ENCODE measurements at regions not wholly inside any gene's neighbourhood (a gene's known extent, or its start where the extent isn't known, plus 50 kb on each side); places are given as distances from the start of the nearest gene placed in this dataset.

DNA sequence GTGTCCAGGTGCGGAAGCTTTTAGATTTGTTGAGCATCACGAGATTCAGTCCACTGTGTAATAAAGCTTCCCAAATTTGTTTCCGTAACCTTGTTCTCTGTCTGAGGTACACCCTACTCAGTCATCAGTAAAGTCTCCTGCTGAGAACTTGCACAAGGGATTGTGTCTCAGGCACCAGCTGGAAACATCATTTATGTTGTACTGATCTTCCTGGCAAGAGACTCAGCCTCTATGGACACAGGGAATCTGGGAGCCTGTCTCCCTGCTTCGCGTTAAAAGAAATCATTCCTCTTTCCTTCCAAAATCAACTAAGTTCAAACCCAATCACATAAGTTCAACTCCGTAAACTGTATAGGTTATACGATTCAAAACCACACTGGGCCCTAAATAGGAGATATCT, 336.8 kb downstream of the GPR37 start:
- H2BK5ac ChIP-seq (ENCODE audit: low read depth, low read length): no peak overlapping the region
- CTCF ChIA-PET (ENCODE audit: partially characterized antibody): no interaction called here
- POLR2A ChIA-PET (ENCODE audit: partially characterized antibody): no interaction called here
- TF ChIP-seq KDM1A (IDR thresholded peaks at IDR 0.05; ENCODE audit: borderline replicate concordance, low read length) (no peak), TBP (IDR thresholded peaks at IDR 0.05; ENCODE audit: low read depth, low read length) (no peak)

More for the DNA sequence above, 336.8 kb downstream of the GPR37 start:
- Histone ChIP-seq H4K8ac (ENCODE audit: extremely low read depth, insufficient read depth, low read length) (no peak overlapping the region), H3K27ac (ENCODE audit: low read depth, low read length) (no peak overlapping the region), H3K56ac (replicated peaks; ENCODE audit: insufficient read length, low read depth, low read length) (no peak overlapping the region), H3K4me3 (ENCODE audit: extremely low read depth in 1 of 4, insufficient read depth in 2 of 4, low read depth in 3 of 4, low read length in 4 of 4) (no peak overlapping the region), H2AFZ (ENCODE audit: low read length) (peak overlapping the region; percentile 99), H2BK20ac (ENCODE audit: low read length) (no peak overlapping the region), H3K18ac (ENCODE audit: extremely low read depth, low read length) (no peak overlapping the region), H2BK120ac (replicated peaks; ENCODE audit: low read depth, low read length) (no peak overlapping the region), H3K9ac (replicated peaks in 1 of 4; ENCODE audit: extremely low read depth in 1 of 4, low read depth in 3 of 4, low read length in 3 of 4) (no peak overlapping the region), H2BK12ac (ENCODE audit: low read depth, low read length) (no peak overlapping the region), H3K9me3 (ENCODE audit: insufficient read depth in 2 of 2, low read depth in 1 of 2, low read length in 1 of 2) (no peaks in the 10 kb centered on the region), H3K14ac (ENCODE audit: insufficient read length) (no peak overlapping the region), H3K23ac (ENCODE audit: insufficient read length) (no peak overlapping the region), H3K4ac (replicated peaks; ENCODE audit: insufficient read length, low read depth, low read length) (no peak overlapping the region), H3K27me3 (replicated peaks in 1 of 4; ENCODE audit: control insufficient read depth in 3 of 4, extremely low read depth in 1 of 4, insufficient read depth in 3 of 4, low read length in 3 of 4) (no peaks in the 10 kb centered on the region), H2BK15ac (ENCODE audit: low read length) (no peak overlapping the region), H4K91ac (replicated peaks; ENCODE audit: insufficient read length, low read length) (no peak overlapping the region), H3K4me2 (ENCODE audit: insufficient read depth in 1 of 2, low read depth in 2 of 2, low read length in 2 of 2) (no peak overlapping the region), H3K23me2 (ENCODE audit: low read depth, low read length) (no peaks in the 10 kb centered on the region), H3K79me2 (ENCODE audit: control insufficient read depth in 1 of 2, insufficient read depth in 2 of 2, low read length in 2 of 2) (no peaks in the 10 kb centered on the region), H4K5ac (ENCODE audit: insufficient read length, low read depth, low read length) (no peak overlapping the region), H2AK5ac (ENCODE audit: low read depth, low read length) (no peak overlapping the region), H4K20me1 (replicated peaks in 1 of 2; ENCODE audit: control insufficient read depth in 1 of 2, insufficient read depth in 2 of 2, low read length in 2 of 2) (no peaks in the 10 kb centered on the region), H3K79me1 (ENCODE audit: low read depth, low read length) (no peaks in the 10 kb centered on the region), H3K36me3 (ENCODE audit: control insufficient read depth in 2 of 4, insufficient read depth in 4 of 4, low read length in 3 of 4) (no peaks in the 10 kb centered on the region), H3K4me1 (replicated peaks in 1 of 4; ENCODE audit: control insufficient read depth in 3 of 4, insufficient read depth in 4 of 4, low read length in 3 of 4) (no peaks in the 10 kb centered on the region)
- 93% methylated on average over 7 of the region's 7 CpGs; no CpG with 5 or more reads in 1 of the 2 experiments for WGBS, 2 experiments (ENCODE audit: extremely low coverage in 1 of 2, insufficient coverage in 1 of 2, insufficient read length in 1 of 2, insufficient replicate concordance in 2 of 2, low coverage in 1 of 2, low lambda C conversion rate in 2 of 2, missing lambda C conversion rate in 1 of 2)
- DNase-seq (ENCODE audit: low read depth in 1 of 2, low spot score in 2 of 2) (no peak), FAIRE-seq (no peak)
